WTC11 (cell line): ENCODE measurements at regions not wholly inside any gene's neighbourhood (a gene's known extent, or its start where the extent isn't known, plus 50 kb on each side); places are given as distances from the start of the nearest gene placed in this dataset.

Experiments
- CTCF ChIP-seq: fragments of 200-600 bp; IDR thresholded peaks from 2 replicates; pipeline ENCODE4 v1.8.0; 2022; ENCODE audit warnings: antibody characterized with exemption
- ELF4 ChIP-seq: sonication (generic); formaldehyde crosslinking; IDR thresholded peaks from 2 replicates; pipeline ENCODE4 v1.8.1; 2022; ENCODE audit warnings: low read depth, mild to moderate bottlenecking, moderate library complexity, missing genetic modification reagents
- MYBL2 ChIP-seq: sonication (generic); formaldehyde crosslinking; IDR thresholded peaks from 2 replicates; pipeline ENCODE4 v1.8.1; 2023; ENCODE audit warnings: mild to moderate bottlenecking, moderate library complexity, missing genetic modification reagents
- NFYB ChIP-seq: sonication (generic); formaldehyde crosslinking; conservative IDR thresholded peaks from 2 replicates; pipeline ENCODE4 v1.8.0; 2022; ENCODE audit warnings: low read depth, missing genetic modification reagents
- NR1H2 ChIP-seq: sonication (generic); formaldehyde crosslinking; IDR thresholded peaks from 2 replicates; pipeline ENCODE4 v1.9.0; 2021; ENCODE audit warnings: mild to moderate bottlenecking, moderate library complexity, missing genetic modification reagents
- RELA ChIP-seq: sonication (generic); formaldehyde crosslinking; IDR thresholded peaks from 2 replicates; pipeline ENCODE4 v1.8.1; 2022; ENCODE audit warnings: missing genetic modification reagents, mild to moderate bottlenecking, borderline replicate concordance
- TEAD1 ChIP-seq: sonication (generic); formaldehyde crosslinking; IDR thresholded peaks from 2 replicates; pipeline ENCODE4 v1.8.0; 2022; ENCODE audit warnings: mild to moderate bottlenecking, missing genetic modification reagents
- ZNF317 ChIP-seq: sonication (generic); formaldehyde crosslinking; IDR thresholded peaks from 2 replicates; pipeline ENCODE4 v1.8.1; 2023; ENCODE audit warnings: low read depth, mild to moderate bottlenecking, moderate library complexity, missing genetic modification reagents, borderline replicate concordance
- TF ChIP-seq, protein P1 (sequence below): sonication (generic); formaldehyde crosslinking; IDR thresholded peaks from 2 replicates; pipeline ENCODE4 v1.8.0; 2022; ENCODE audit warnings: mild to moderate bottlenecking, missing genetic modification reagents

DNA sequence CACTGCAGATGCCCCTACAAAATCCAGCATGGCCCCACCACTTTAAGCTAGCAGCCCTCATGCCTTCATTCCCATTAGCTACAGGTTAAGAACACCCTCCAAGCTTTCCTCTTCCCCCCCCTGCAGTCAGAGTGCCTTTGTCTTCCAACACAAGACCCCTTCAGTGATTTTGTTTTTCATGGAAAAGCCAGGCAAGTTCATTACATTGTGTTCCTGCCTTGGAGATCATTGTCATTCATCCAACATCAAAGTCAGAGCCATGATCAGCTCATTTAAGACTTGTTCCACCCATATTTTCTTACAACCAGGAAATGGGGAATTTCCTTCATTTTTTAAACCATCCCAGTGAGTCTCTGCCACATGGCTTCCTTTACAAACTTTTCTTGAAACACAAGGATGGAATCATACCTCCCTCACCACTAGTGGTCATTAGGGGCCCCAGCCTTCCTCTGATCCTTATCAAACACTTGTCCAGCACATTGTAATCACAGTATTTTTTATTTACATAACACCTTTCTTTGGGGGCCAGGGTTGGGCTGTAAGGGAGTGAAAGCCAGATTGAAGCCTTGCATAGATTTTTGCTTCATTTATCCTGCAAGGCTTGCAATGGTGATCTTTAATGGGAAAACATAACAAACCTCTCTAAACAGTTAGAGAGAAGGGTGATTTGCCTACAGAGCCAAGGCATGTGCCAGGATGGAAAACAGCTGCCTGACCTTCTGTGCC lies 765.3 kb downstream of the MED13L start:
- no peak for TF ChIP-seq CTCF
- no peak for TF ChIP-seq ELF4 (CRISPR knock-in tag)
- TF ChIP-seq ZNF317: no peak
- TF ChIP-seq RELA (CRISPR knock-in tag): no peak
- TF ChIP-seq, protein P1, sequence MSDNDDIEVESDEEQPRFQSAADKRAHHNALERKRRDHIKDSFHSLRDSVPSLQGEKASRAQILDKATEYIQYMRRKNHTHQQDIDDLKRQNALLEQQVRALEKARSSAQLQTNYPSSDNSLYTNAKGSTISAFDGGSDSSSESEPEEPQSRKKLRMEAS (CRISPR knock-in tag): no peak
- no peak for TF ChIP-seq NR1H2 (CRISPR knock-in tag)
- no peak for TF ChIP-seq NFYB (CRISPR knock-in tag)
- TF ChIP-seq MYBL2: no peak
- TF ChIP-seq TEAD1 (CRISPR knock-in tag): no peak
